Omental fat pad (tissue), 3 donors: ENCODE measurements at regions not wholly inside any gene's neighbourhood (a gene's known extent, or its start where the extent isn't known, plus 50 kb on each side); places are given as distances from the start of the nearest gene placed in this dataset.

Source experiments
- ATAC-seq: fragments of 150-250 bp; one replicate; pipeline ENCODE4 v1.9.1; 2016; ENCODE audit warnings: mild to moderate bottlenecking, moderate library complexity; ENCODE audit not compliant: low FRiP score
- DNase-seq: peaks from one replicate; pipeline ENCODE4 v3.0.0-alpha.2; 2019; ENCODE audit warnings: low spot score
- TF ChIP-seq, protein P1 (sequence below), 3 donors: fragments of 450-650 bp; IDR thresholded peaks; one replicate each; pipeline ENCODE4 v1.5.1; 2016 to 2017; ENCODE audit warnings: antibody characterized with exemption in 3 of 3, mild to moderate bottlenecking in 3 of 3, moderate library complexity in 2 of 3

DNA sequence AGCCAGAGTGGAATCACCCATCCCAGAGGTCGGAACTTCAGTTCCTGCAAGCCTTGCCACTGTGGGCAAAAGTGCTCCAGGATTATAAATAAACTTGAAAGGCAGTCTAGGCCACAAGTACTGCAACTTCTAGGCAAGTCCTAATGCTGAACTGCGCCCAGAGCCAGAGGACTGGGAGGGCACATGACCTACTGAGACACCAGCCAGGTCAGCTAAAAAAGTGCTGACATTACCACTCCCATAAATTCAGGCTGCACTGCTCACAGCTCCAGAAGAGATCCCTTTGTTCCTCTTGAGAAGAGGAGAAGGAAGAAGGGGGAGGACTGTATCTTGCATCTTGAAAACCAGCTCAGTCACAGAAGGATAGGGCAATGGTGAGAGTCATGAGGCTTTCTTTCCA is 1084.1 kb upstream of the PHF14 start:
- DNase-seq (no peak), ATAC-seq (no peak)

GRCh38 chr7:9890092-9890491 is 1083.6 kb upstream of the PHF14 start:
- TF ChIP-seq, protein P1, sequence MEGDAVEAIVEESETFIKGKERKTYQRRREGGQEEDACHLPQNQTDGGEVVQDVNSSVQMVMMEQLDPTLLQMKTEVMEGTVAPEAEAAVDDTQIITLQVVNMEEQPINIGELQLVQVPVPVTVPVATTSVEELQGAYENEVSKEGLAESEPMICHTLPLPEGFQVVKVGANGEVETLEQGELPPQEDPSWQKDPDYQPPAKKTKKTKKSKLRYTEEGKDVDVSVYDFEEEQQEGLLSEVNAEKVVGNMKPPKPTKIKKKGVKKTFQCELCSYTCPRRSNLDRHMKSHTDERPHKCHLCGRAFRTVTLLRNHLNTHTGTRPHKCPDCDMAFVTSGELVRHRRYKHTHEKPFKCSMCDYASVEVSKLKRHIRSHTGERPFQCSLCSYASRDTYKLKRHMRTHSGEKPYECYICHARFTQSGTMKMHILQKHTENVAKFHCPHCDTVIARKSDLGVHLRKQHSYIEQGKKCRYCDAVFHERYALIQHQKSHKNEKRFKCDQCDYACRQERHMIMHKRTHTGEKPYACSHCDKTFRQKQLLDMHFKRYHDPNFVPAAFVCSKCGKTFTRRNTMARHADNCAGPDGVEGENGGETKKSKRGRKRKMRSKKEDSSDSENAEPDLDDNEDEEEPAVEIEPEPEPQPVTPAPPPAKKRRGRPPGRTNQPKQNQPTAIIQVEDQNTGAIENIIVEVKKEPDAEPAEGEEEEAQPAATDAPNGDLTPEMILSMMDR (IDR thresholded peaks at IDR 0.05), result no peak
- DNase-seq (no peak), ATAC-seq (no peak)

More for the DNA sequence above, 1084.1 kb upstream of the PHF14 start:
- TF ChIP-seq, protein P1 (IDR thresholded peaks at IDR 0.05), result no peak

- DNase-seq, result no peak
- TF ChIP-seq, protein P1 (IDR thresholded peaks at IDR 0.05), result no peak
- ATAC-seq, result no peak
Measured at GRCh38 chr7:9891056-9891455, 1082.6 kb upstream of the PHF14 start.

DNA sequence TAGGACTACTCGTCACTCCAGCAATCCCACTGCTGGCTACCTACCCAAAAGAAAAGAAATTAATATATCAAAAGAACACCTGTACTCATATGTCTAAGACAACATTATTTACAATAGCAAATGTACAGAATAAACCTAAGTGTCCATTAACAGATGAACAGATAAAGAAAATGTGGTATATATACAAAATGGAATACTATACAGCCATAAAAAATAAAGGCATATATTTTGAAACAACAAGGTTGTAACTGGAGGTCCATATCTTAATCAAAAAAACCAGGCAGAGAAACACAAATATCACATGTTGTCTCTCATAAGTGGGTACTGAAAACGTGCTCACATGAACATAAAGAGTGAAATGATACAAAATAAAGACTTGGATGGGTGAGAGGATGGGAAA is 1073.3 kb upstream of the PHF14 start:
- DNase-seq, result no peak
- TF ChIP-seq, protein P1 (IDR thresholded peaks at IDR 0.05), result no peak
- ATAC-seq, result no peak

GRCh38 chr7:9921326-9921725 is 1052.3 kb upstream of the PHF14 start:
- ATAC-seq (no peak), DNase-seq (no peak)
- TF ChIP-seq, protein P1 (IDR thresholded peaks at IDR 0.05), result no peak

DNA sequence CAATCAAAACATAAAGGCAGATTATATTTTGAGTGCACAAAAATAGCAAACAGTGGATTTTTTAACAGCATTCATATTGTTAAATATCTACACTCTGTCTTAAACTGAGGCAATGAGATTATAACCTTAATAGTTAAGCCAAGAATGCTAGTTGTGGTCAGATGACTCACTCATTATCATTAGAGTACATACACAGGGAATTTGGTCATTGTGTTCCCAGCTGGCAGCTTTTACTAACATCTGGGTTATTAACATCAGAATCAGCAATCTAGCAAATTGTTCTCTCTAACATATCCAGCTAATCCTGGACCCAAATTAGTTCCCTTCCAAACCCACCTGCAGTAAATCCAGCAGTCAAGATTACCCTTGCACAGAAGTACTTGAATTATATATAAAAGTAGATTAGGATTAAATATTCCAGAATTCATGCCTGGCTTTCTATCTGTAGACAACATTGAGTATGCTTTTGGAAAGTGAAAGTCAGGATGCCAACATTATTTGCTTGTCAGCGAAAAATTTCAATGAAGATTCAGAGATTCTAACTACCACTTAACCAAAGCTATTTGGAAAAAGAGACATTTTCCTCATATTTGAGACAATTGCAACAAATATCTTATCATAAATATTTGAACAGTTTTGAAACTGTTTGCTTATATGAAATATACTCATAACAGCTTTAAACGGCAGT is 1035.6 kb upstream of the PHF14 start:
- no peak for DNase-seq
- TF ChIP-seq, protein P1 (IDR thresholded peaks at IDR 0.05), result no peak
- ATAC-seq, result no peak

DNA sequence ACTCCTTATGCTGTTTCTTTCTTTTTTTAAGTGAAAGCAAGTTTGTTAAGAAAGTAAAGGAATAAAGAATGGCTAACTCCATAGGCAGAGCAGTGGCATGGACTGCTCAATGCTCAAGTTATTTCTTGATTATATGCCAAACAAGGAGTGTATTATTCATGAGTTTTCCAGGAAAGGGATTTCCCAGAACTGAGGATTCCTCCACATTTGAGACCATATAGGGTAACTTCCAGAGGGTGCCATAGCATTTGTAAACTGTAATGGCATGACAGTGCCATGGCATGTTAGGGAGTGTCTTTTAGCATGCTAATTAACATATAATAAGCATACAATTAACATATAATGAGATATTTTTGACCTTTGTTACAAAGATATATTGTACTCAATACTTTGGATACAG is 1034.5 kb upstream of the PHF14 start:
- ATAC-seq (no peak), DNase-seq (no peak)
- TF ChIP-seq, protein P1 (IDR thresholded peaks at IDR 0.05), result no peak
